PFSK-1 (cell line): ENCODE measurements at regions not wholly inside any gene's neighbourhood (a gene's known extent, or its start where the extent isn't known, plus 50 kb on each side); places are given as distances from the start of the nearest gene placed in this dataset.

ENCODE experiments used
- POLR2AphosphoS5 ChIP-seq: IDR thresholded peaks from 2 replicates; pipeline ENCODE4 v1.6.1; 2012; ENCODE audit warnings: low read depth, mild to moderate bottlenecking, control low read depth, low read length, moderate library complexity
- TAF1 ChIP-seq: IDR thresholded peaks from 2 replicates; pipeline ENCODE4 v1.6.1; 2012; ENCODE audit warnings: low read length, control low read depth, borderline replicate concordance; ENCODE audit not compliant: insufficient read depth
- TF ChIP-seq, protein P1 (sequence below), 2 experiments: IDR thresholded peaks; 2 replicates each; pipeline versions ENCODE4 v1.6.1 to v1.8.0; 2011 to 2012; ENCODE audit warnings: low read depth in 2 of 2, low read length in 2 of 2, control low read depth in 1 of 2, inconsistent platforms in 1 of 2, mild to moderate bottlenecking in 1 of 2, moderate library complexity in 1 of 2; ENCODE audit not compliant: insufficient read depth in 1 of 2

- TF ChIP-seq POLR2AphosphoS5 = no peak
- TF ChIP-seq, protein P1, sequence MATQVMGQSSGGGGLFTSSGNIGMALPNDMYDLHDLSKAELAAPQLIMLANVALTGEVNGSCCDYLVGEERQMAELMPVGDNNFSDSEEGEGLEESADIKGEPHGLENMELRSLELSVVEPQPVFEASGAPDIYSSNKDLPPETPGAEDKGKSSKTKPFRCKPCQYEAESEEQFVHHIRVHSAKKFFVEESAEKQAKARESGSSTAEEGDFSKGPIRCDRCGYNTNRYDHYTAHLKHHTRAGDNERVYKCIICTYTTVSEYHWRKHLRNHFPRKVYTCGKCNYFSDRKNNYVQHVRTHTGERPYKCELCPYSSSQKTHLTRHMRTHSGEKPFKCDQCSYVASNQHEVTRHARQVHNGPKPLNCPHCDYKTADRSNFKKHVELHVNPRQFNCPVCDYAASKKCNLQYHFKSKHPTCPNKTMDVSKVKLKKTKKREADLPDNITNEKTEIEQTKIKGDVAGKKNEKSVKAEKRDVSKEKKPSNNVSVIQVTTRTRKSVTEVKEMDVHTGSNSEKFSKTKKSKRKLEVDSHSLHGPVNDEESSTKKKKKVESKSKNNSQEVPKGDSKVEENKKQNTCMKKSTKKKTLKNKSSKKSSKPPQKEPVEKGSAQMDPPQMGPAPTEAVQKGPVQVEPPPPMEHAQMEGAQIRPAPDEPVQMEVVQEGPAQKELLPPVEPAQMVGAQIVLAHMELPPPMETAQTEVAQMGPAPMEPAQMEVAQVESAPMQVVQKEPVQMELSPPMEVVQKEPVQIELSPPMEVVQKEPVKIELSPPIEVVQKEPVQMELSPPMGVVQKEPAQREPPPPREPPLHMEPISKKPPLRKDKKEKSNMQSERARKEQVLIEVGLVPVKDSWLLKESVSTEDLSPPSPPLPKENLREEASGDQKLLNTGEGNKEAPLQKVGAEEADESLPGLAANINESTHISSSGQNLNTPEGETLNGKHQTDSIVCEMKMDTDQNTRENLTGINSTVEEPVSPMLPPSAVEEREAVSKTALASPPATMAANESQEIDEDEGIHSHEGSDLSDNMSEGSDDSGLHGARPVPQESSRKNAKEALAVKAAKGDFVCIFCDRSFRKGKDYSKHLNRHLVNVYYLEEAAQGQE (IDR thresholded peaks at IDR 0.05; ENCODE audit: insufficient read depth in 1 of 2, low read depth in 2 of 2, low read length in 2 of 2) = no peak
- TF ChIP-seq TAF1 = no peak
These were observed 183.4 kb downstream of the ENGASE start for GRCh38 chr17:79258041-79258440.
